ENCODE measurements at regions not wholly inside any gene's neighbourhood (a gene's known extent, or its start where the extent isn't known, plus 50 kb on each side); places are given as distances from the start of the nearest gene placed in this dataset.

- no peak overlapping the region for H3K27ac ChIP-seq
- WGBS, 10 experiments = 86 to 100% (median 100%) methylated on average over 1 to 3 of the region's 3 CpGs; no CpG with 5 or more reads in 1 of the 10 experiments
- H3K4me1 ChIP-seq (replicated peaks in 1 of 2) = peaks cover 0 to 6% of the 10 kb centered on the region in 2 donors
- no peak for ATAC-seq (replicated peaks in 6 of 8)
- no peak overlapping the region for H3K4me3 ChIP-seq
- in situ Hi-C loops (cut with MboI; ENCODE audit: low pct_unique_long_range_greater_than_20kb in 2 of 9, low sequenced_read_pairs in 9 of 9, unreplicated experiment in 9 of 9) = no loop called here
These were observed 653.7 kb downstream of the CCDC171 start for GRCh38 chr9:16206518-16206917.

GRCh38 chr9:16207161-16207560 lies 654.3 kb downstream of the CCDC171 start:
- Histone ChIP-seq H3K4me3 (no peak overlapping the region), H3K27ac (no peak overlapping the region), H3K4me1 (replicated peaks in 1 of 2) (peaks cover 0 to 6% of the 10 kb centered on the region in 2 donors)
- in situ Hi-C loops (cut with MboI; ENCODE audit: low pct_unique_long_range_greater_than_20kb in 2 of 9, low sequenced_read_pairs in 9 of 9, unreplicated experiment in 9 of 9) = no loop called here
- 0 to 88% (median 34%) methylated on average over 1 to 9 of the region's 9 CpGs; no CpG with 5 or more reads in 2 of the 10 experiments for WGBS, 10 experiments
- peak in 5 of 8 experiments; percentile 39 to 68 (median 46) for ATAC-seq (replicated peaks in 6 of 8)

DNA sequence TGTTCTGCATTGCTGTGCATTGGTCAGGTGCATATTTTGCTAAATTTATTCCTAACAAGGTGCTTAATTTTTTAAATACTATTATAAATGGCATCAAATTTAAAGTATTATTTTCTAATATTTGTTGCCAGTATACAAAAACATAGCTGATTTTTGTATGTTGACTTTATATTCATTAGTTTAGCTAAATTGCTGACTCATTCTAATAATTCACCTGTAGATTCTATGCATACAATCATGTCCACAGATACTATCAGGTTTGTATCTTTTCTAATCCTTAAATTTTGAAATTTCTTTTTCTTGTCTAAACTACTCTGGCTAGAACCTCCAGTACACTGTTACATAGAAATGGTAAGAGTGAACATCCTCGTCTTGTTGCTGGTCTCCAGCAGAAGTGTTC lies 657.6 kb downstream of the CCDC171 start:
- H3K4me3 ChIP-seq = no peak overlapping the region
- in situ Hi-C loops (cut with MboI; ENCODE audit: low pct_unique_long_range_greater_than_20kb in 2 of 9, low sequenced_read_pairs in 9 of 9, unreplicated experiment in 9 of 9) = no loop called here
- 80 to 100% (median 91%) methylated on average over 1 of the region's 1 CpG; no CpG with 5 or more reads in 3 of the 10 experiments for WGBS, 10 experiments
- H3K4me1 ChIP-seq (replicated peaks in 1 of 2) = peaks cover 6% of the 10 kb centered on the region in 2 donors
- no peak for ATAC-seq (replicated peaks in 6 of 8)
- no peak overlapping the region for H3K27ac ChIP-seq

DNA sequence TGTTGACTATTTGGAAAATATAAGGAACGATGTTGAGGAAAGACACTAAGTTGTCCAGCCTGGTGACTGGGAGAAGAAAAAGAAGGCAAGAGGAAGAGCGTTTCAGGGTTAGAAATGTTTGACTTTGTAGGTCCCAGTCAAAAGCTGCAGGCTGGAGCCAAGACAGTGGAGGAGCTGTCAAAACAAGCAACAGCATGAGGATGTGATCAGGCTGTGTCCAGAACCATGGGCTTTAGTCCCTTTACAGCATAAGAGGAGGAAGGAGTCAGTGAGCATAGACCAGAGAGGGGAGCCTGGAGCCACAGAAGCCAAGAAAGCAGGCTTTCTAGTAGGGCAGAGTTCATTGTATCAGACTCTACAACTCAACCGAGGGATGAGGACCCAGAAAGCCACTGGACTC lies 658.5 kb downstream of the BNC2 start:
- WGBS, 10 experiments = 83 to 100% (median 93%) methylated on average over 2 to 3 of the region's 3 CpGs
- Histone ChIP-seq H3K27ac (no peak overlapping the region), H3K4me3 (no peak overlapping the region), H3K4me1 (replicated peaks in 1 of 2) (peaks cover 5 to 6% of the 10 kb centered on the region in 2 donors)
- in situ Hi-C loops (cut with MboI; ENCODE audit: low pct_unique_long_range_greater_than_20kb in 2 of 9, low sequenced_read_pairs in 9 of 9, unreplicated experiment in 9 of 9) = no loop called here
- no peak for ATAC-seq (replicated peaks in 6 of 8)

- Histone ChIP-seq H3K27ac (no peak overlapping the region), H3K4me1 (replicated peaks in 1 of 2) (peaks cover 12% of the 10 kb centered on the region in 2 donors), H3K4me3 (no peak overlapping the region)
- in situ Hi-C loops (cut with MboI; ENCODE audit: low pct_unique_long_range_greater_than_20kb in 2 of 9, low sequenced_read_pairs in 9 of 9, unreplicated experiment in 9 of 9) = no loop called here
- WGBS, 10 experiments = 42 to 100% (median 85%) methylated on average over 2 to 6 of the region's 6 CpGs; no CpG with 5 or more reads in 1 of the 10 experiments
- ATAC-seq (replicated peaks in 6 of 8) = peak in 1 of 8 experiments; percentile 52
These were observed 656.5 kb downstream of the BNC2 start for GRCh38 chr9:16213781-16214515.

DNA sequence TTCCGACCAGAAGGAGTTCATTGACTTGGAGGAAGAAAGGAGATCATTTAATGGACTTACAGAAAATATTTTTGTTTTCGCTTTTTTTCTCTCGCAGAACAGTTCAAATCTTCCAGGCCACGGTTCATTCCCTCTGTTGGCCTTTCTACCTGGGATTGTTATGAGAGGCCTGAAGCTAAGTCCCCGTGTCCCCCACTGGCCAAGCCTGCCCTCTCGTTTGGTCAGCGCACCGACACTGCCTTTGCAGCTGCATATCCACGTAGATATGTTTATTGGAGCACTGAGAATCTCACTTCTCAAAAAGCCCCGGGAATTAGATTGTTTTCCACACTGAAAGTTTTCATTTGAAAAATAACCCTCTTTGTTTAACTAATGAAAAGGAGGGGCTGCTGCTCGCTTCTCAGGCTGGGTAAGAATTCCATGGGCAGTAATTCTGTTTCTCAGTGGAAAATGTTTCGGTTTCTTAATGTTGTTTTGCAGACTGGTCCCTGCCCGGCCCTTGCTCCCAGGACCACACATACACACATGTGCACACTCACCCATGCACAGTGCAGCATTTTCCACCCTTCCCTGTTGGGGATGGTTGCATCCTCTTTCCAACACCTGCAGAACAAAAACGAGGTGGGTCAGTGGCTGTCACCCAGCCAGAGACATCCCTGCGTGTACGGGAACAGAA lies 655.7 kb downstream of the BNC2 start:
- H3K27ac ChIP-seq = no peak overlapping the region
- in situ Hi-C loops (cut with MboI; ENCODE audit: low pct_unique_long_range_greater_than_20kb in 2 of 9, low sequenced_read_pairs in 9 of 9, unreplicated experiment in 9 of 9) = no loop called here
- ATAC-seq (replicated peaks in 6 of 8) = no peak
- H3K4me1 ChIP-seq (replicated peaks in 1 of 2) = peaks cover 12% of the 10 kb centered on the region in 2 donors
- H3K4me3 ChIP-seq = no peak overlapping the region
- 68 to 95% (median 83%) methylated on average over 4 to 16 of the region's 16 CpGs; no CpG with 5 or more reads in 1 of the 10 experiments for WGBS, 10 experiments

DNA sequence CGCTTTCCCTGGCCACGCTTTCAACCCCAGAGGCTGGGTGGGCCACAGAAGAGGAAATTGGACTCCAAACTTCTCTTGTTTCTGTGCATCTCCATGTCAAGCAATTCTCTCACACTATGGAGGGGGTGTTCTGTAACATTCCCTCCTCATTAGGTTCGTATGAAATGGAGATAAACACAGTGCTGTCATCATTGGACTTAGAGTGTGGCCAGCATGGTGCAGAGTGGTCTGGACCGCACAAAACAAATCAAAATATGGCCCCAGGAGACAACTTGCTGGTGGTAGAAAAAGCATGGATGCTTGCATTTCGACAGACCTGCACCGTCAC lies 655.2 kb downstream of the BNC2 start:
- Histone ChIP-seq H3K4me1 (replicated peaks in 1 of 2) (peaks cover 12% of the 10 kb centered on the region in 2 donors), H3K4me3 (no peak overlapping the region), H3K27ac (no peak overlapping the region)
- ATAC-seq (replicated peaks in 6 of 8) = no peak
- 73 to 100% (median 88%) methylated on average over 2 to 6 of the region's 6 CpGs; no CpG with 5 or more reads in 2 of the 10 experiments for WGBS, 10 experiments
- in situ Hi-C loops (cut with MboI; ENCODE audit: low pct_unique_long_range_greater_than_20kb in 2 of 9, low sequenced_read_pairs in 9 of 9, unreplicated experiment in 9 of 9) = no loop called here

- no peak overlapping the region for H3K4me3 ChIP-seq
- peaks cover 12% of the 10 kb centered on the region in 2 donors for H3K4me1 ChIP-seq (replicated peaks in 1 of 2)
- H3K27ac ChIP-seq = peak overlapping the region in 1 of 2 donors; percentile 51
- ATAC-seq (replicated peaks in 6 of 8) = peak; percentile 34 to 99 (median 88)
- whole genome bisulfite sequencing, 10 experiments = 37 to 100% (median 60%) methylated on average over 1 to 20 of the region's 22 CpGs; no CpG with 5 or more reads in 1 of the 10 experiments
- in situ Hi-C loops (cut with MboI; ENCODE audit: low pct_unique_long_range_greater_than_20kb in 2 of 9, low sequenced_read_pairs in 9 of 9, unreplicated experiment in 9 of 9) = no loop called here
These were observed 652.3 kb downstream of the BNC2 start for GRCh38 chr9:16217943-16218701.

DNA sequence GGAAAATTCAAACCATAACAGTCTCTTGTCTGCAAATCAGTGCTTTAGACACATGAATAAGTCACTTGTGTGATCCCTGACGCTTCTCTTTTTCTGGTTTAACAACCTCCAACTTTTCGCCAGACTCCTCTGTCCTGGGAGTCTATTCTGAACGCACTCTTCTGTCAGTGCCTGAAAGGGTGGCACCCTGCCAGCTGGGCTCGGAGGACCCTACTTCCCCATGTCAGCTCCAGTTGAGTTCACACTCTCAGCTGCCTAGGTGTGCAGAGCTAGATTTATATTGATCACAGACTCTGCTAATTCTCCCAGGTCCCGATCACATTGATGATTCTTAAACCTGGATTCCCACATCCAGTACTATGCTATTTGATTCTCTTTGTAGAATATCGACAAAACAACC lies 649.1 kb downstream of the BNC2 start:
- Histone ChIP-seq H3K4me3 (no peak overlapping the region), H3K4me1 (replicated peaks in 1 of 2) (peaks cover 6 to 12% of the 10 kb centered on the region in 2 donors), H3K27ac (no peak overlapping the region)
- in situ Hi-C loops (cut with MboI; ENCODE audit: low pct_unique_long_range_greater_than_20kb in 2 of 9, low sequenced_read_pairs in 9 of 9, unreplicated experiment in 9 of 9) = no loop called here
- ATAC-seq (replicated peaks in 6 of 8) = no peak
- 29 to 95% (median 62%) methylated on average over 1 to 6 of the region's 6 CpGs; no CpG with 5 or more reads in 1 of the 10 experiments for WGBS, 10 experiments

- no peak for ATAC-seq (replicated peaks in 6 of 8)
These were observed 648.5 kb downstream of the BNC2 start for GRCh38 chr9:16221822-16222547.

GRCh38 chr9:16223074-16223871 lies 647.2 kb downstream of the BNC2 start:
- Histone ChIP-seq H3K4me3 (no peak overlapping the region), H3K27ac (no peak overlapping the region), H3K4me1 (replicated peaks in 1 of 2) (peaks cover 2 to 6% of the 10 kb centered on the region in 2 donors)
- WGBS, 10 experiments = 79 to 97% (median 87%) methylated on average over 1 to 12 of the region's 17 CpGs; no CpG with 5 or more reads in 2 of the 10 experiments
- ATAC-seq (replicated peaks in 6 of 8) = peak in 2 of 8 experiments; percentile 22 to 54
- in situ Hi-C loops (cut with MboI; ENCODE audit: low pct_unique_long_range_greater_than_20kb in 2 of 9, low sequenced_read_pairs in 9 of 9, unreplicated experiment in 9 of 9) = no loop called here

More at GRCh38 chr9:16221822-16222547, 648.5 kb downstream of the BNC2 start:
- H3K4me1 ChIP-seq (replicated peaks in 1 of 2) = peaks cover 6 to 12% of the 10 kb centered on the region in 2 donors
- in situ Hi-C loops (cut with MboI; ENCODE audit: low pct_unique_long_range_greater_than_20kb in 2 of 9, low sequenced_read_pairs in 9 of 9, unreplicated experiment in 9 of 9) = no loop called here
- 21 to 100% (median 44%) methylated on average over 1 to 3 of the region's 3 CpGs for whole genome bisulfite sequencing, 10 experiments
- H3K4me3 ChIP-seq = no peak overlapping the region
- H3K27ac ChIP-seq = no peak overlapping the region

DNA sequence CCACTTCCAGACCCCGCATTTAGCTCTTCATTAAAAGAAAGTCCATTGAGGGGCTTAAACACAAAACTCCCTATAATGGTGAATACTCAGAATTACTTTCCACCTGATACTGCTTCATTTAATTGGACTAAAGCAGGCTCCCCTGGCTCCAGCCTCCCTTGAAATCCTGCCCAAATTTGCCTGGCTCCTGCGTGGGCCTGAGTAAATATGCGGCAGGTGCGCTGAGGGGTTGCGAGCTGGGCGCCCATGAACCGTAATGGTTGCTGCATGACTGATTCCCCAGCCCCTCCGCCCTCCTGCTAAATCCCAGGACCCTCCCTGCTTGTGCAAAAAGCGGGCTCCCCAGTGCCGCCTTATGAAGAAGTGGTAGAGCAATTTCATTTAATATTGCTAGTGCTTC lies 639.7 kb downstream of the BNC2 start:
- 73 to 100% (median 92%) methylated on average over 2 to 9 of the region's 10 CpGs; no CpG with 5 or more reads in 1 of the 10 experiments for WGBS, 10 experiments
- ATAC-seq (replicated peaks in 6 of 8) = no peak

More for the DNA sequence above, 639.7 kb downstream of the BNC2 start:
- in situ Hi-C loops (cut with MboI; ENCODE audit: low pct_unique_long_range_greater_than_20kb in 2 of 9, low sequenced_read_pairs in 9 of 9, unreplicated experiment in 9 of 9) = no loop called here
- Histone ChIP-seq H3K4me1 (replicated peaks in 1 of 2) (no peaks in the 10 kb centered on the region), H3K4me3 (no peak overlapping the region), H3K27ac (no peak overlapping the region)

Measured in motor neuron (in vitro differentiated cells).